PC-9 (cell line): ENCODE measurements at regions not wholly inside any gene's neighbourhood (a gene's known extent, or its start where the extent isn't known, plus 50 kb on each side); places are given as distances from the start of the nearest gene placed in this dataset.

Experiments
- CTCF ChIP-seq: fragments of 200-600 bp; sonication (generic); conservative IDR thresholded peaks from 2 replicates; pipeline ENCODE4 v1.6.1; 2017; ENCODE audit warnings: mixed run types, antibody characterized with exemption, mild to moderate bottlenecking, moderate library complexity
- EZH2 ChIP-seq: fragments of 200-600 bp; sonication (generic); IDR thresholded peaks from 2 replicates; pipeline ENCODE4 v1.8.0; 2017; ENCODE audit warnings: antibody characterized with exemption, low read depth

DNA sequence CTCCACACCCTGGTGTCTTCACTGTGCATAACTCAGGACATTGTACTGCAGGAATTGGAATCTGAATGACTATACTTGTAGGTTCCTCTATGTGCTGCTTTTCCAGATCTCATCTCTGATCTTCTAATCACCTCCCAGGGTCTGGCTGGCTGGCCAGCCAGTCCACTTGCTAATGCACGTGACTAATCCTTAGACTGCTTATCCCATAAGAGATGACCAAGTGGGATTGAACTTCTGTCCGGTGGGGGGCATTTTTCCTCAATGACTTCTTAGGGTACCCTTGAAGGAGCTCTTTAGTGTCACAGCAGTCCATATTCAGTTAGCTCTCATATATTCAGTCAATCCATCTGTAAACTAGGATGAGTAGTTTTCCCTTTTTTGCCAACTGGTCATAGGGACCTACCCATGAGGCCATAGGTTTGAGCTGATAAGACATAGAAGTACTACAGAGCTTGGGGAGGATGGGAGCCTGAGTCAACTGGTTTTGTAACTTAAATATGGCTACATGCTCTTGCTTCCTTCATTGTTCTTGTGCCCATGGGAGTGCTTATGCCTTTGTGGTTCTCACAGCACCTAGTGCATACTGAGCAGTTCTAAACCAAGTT, 71.9 kb upstream of the WDR1 start:
- TF ChIP-seq CTCF (no peak), EZH2 (no peak)
